IMR-90 (cell line): ENCODE measurements at regions not wholly inside any gene's neighbourhood (a gene's known extent, or its start where the extent isn't known, plus 50 kb on each side); places are given as distances from the start of the nearest gene placed in this dataset.

ENCODE experiments used
- ATAC-seq: fragments of 200-7000 bp; cut with Tn5 transposase; 2 replicates; pipeline ENCODE4 v1.9.1; 2020; ENCODE audit warnings: low read depth, mild to moderate bottlenecking, moderate library complexity
- BruUV-seq: library from RNA; stranded (reverse); fragments of 400-500 nt; replicated peaks from 2 replicates; lab custom pipeline; 2021; lab: Mats Ljungman, UMichigan
- CTCF ChIA-PET: fragments of 300-600 bp; formaldehyde crosslinking; extraction: SDS; loops from one replicate; lab custom pipeline; 2021; ENCODE audit warnings: antibody characterized with exemption; lab: Yijun Ruan, JAX
- POLR2A ChIA-PET: fragments of 300-600 bp; sonication (Branson Sonifier 250); formaldehyde crosslinking; loops from one replicate; lab custom pipeline; 2022; ENCODE audit warnings: antibody characterized with exemption; ENCODE audit not compliant: unreplicated experiment; lab: Charles Lee
- DNase-seq: peaks from one replicate; pipeline ENCODE4 v3.0.0; 2013
- H2AFZ ChIP-seq: replicated peaks from 2 replicates; pipeline ENCODE3; 2013; ENCODE audit warnings: low read length, mild to moderate bottlenecking; ENCODE audit not compliant: poor library complexity
- H2AK5ac ChIP-seq: 2 replicates; pipeline ENCODE4 v1.6.1; 2013; ENCODE audit warnings: low read depth, low read length, inconsistent platforms
- H2AK9ac ChIP-seq: replicated peaks from 2 replicates; pipeline ENCODE3; 2013; ENCODE audit warnings: mild to moderate bottlenecking, low read depth, low read length, moderate library complexity; ENCODE audit not compliant: poor library complexity
- H2BK120ac ChIP-seq: 2 replicates; pipeline ENCODE4 v1.6.1; 2013; ENCODE audit warnings: low read depth, low read length, inconsistent platforms
- H2BK15ac ChIP-seq: 3 replicates; pipeline ENCODE4 v1.6.1; 2013; ENCODE audit warnings: low read depth, low read length, inconsistent platforms
- H2BK20ac ChIP-seq: 2 replicates; pipeline ENCODE4 v1.6.1; 2013; ENCODE audit warnings: low read depth, mild to moderate bottlenecking, inconsistent platforms, low read length, moderate library complexity
- H2BK5ac ChIP-seq: 2 replicates; pipeline ENCODE4 v1.6.1; 2013; ENCODE audit warnings: mild to moderate bottlenecking, low read depth, low read length, inconsistent platforms; ENCODE audit not compliant: poor library complexity, severe bottlenecking
- H3K14ac ChIP-seq: replicated peaks from 2 replicates; pipeline ENCODE4 v1.6.1; 2013; ENCODE audit warnings: low read depth, low read length, inconsistent platforms
- H3K18ac ChIP-seq: 2 replicates; pipeline ENCODE4 v1.6.1; 2013; ENCODE audit warnings: low read depth, low read length, control low read depth
- H3K23ac ChIP-seq: 2 replicates; pipeline ENCODE4 v1.6.1; 2013; ENCODE audit warnings: low read depth, low read length, inconsistent platforms
- H3K27ac ChIP-seq: 2 replicates; pipeline ENCODE4 v1.5.1; 2013; ENCODE audit warnings: mild to moderate bottlenecking, control low read depth, low read length; ENCODE audit not compliant: insufficient read depth
- H3K27me3 ChIP-seq: 2 replicates; pipeline ENCODE4 v1.6.1; 2013; ENCODE audit warnings: low read length; ENCODE audit not compliant: control insufficient read depth, insufficient read depth
- H3K36me3 ChIP-seq: 2 replicates; pipeline ENCODE4 v1.6.1; 2013; ENCODE audit warnings: low read length, mixed read lengths; ENCODE audit not compliant: control insufficient read depth, insufficient read depth
- H3K4ac ChIP-seq: 2 replicates; pipeline ENCODE4 v1.6.1; 2013; ENCODE audit warnings: low read depth, low read length, inconsistent platforms
- H3K4me1 ChIP-seq: 2 replicates; pipeline ENCODE4 v1.6.1; 2013; ENCODE audit warnings: low read length, mixed read lengths; ENCODE audit not compliant: control insufficient read depth, insufficient read depth
- H3K4me2 ChIP-seq: 2 replicates; pipeline ENCODE4 v1.6.1; 2013; ENCODE audit warnings: low read depth, mild to moderate bottlenecking, control low read depth, low read length, moderate library complexity
- H3K4me3 ChIP-seq: 2 replicates; pipeline ENCODE4 v1.5.1; 2013; ENCODE audit warnings: low read depth, mild to moderate bottlenecking, control low read depth, low read length, moderate library complexity; ENCODE audit not compliant: insufficient read depth
- H3K56ac ChIP-seq: 2 replicates; pipeline ENCODE4 v1.6.1; 2013; ENCODE audit warnings: low read length, inconsistent platforms; ENCODE audit not compliant: insufficient read depth; ENCODE audit errors: extremely low read depth
- H3K79me1 ChIP-seq, 2 experiments: 2 replicates each; pipeline ENCODE4 v1.6.1; 2013; ENCODE audit warnings: low read length in 2 of 2, inconsistent platforms in 1 of 2, low read depth in 1 of 2
- H3K9ac ChIP-seq: 2 replicates; pipeline ENCODE4 v1.6.1; 2013; ENCODE audit warnings: low read depth, low read length, control low read depth
- H3K9me1 ChIP-seq: 2 replicates; pipeline ENCODE4 v1.6.1; 2013; ENCODE audit warnings: low read length, inconsistent platforms; ENCODE audit not compliant: insufficient read depth
- H3K9me3 ChIP-seq: 2 replicates; pipeline ENCODE4 v1.6.1; 2013; ENCODE audit warnings: low read length; ENCODE audit not compliant: control insufficient read depth, insufficient read depth
- H4K20me1 ChIP-seq: 2 replicates; pipeline ENCODE4 v1.6.1; 2013; ENCODE audit warnings: low read length, inconsistent platforms; ENCODE audit not compliant: insufficient read depth
- H4K5ac ChIP-seq: 2 replicates; pipeline ENCODE4 v1.6.1; 2013; ENCODE audit warnings: mild to moderate bottlenecking, low read depth, low read length, control low read depth
- H4K8ac ChIP-seq, 2 experiments: 2 replicates each; pipeline ENCODE4 v1.6.1; 2013; ENCODE audit warnings: low read depth in 2 of 2, low read length in 2 of 2, control low read depth in 1 of 2, inconsistent platforms in 1 of 2
- H4K91ac ChIP-seq: 2 replicates; pipeline ENCODE4 v1.6.1; 2013; ENCODE audit warnings: low read depth, low read length, inconsistent platforms; ENCODE audit not compliant: insufficient read depth
- FOS ChIP-seq: fragments of 150-350 bp; IDR thresholded peaks from 2 replicates; pipeline ENCODE4 v1.6.1; 2016; ENCODE audit warnings: low read depth, low read length
- MAFK ChIP-seq: IDR thresholded peaks from 2 replicates; pipeline ENCODE4 v1.6.1; 2012; ENCODE audit warnings: low read depth, low read length, improper control_type of control experiment
- MAZ ChIP-seq: IDR thresholded peaks from 2 replicates; pipeline ENCODE4 v1.6.1; 2012; ENCODE audit warnings: low read depth, mild to moderate bottlenecking, low read length, improper control_type of control experiment, moderate library complexity, borderline replicate concordance
- SMC3 ChIP-seq: fragments of 150-350 bp; IDR thresholded peaks from 2 replicates; pipeline ENCODE4 v1.6.1; 2016; ENCODE audit warnings: low read depth, mild to moderate bottlenecking, antibody characterized with exemption, low read length, moderate library complexity
- WGBS, 2 experiments: methylation state at CpG; one replicate each; pipeline versions ENCODE4 v1.1.5 to v1.1.7; 2013; ENCODE audit warnings: missing lambda C conversion rate in 2 of 2; ENCODE audit not compliant: insufficient read length in 1 of 2; ENCODE audit errors: extremely low coverage in 2 of 2; 5-methylcytosine and 5-hydroxymethylcytosine counted together
- dilution Hi-C: fragments of 300-500 bp; cut with HindIII; formaldehyde crosslinking; loops from one replicate; pipeline ENCODE4 v1.14.3; 2018; ENCODE audit warnings: low sequenced_read_pairs; ENCODE audit not compliant: unreplicated experiment
- in situ Hi-C: fragments of 300-500 bp; cut with MboI; formaldehyde crosslinking; loops from 3 replicates; pipeline ENCODE4 v1.14.3; 2019; ENCODE audit warnings: low sequenced_read_pairs, inconsistent platforms, mixed read lengths
- intact Hi-C: fragments of 100-400 bp; cut with micrococcal nuclease; formaldehyde crosslinking; loops from 2 replicates; pipeline ENCODE4 v1.10.0; 2022
- TF ChIP-seq, protein P1 (sequence below): fragments of 150-350 bp; IDR thresholded peaks from 2 replicates; pipeline ENCODE4 v1.6.1; 2017; ENCODE audit warnings: mild to moderate bottlenecking, antibody characterized with exemption, low read length, low read depth

DNA sequence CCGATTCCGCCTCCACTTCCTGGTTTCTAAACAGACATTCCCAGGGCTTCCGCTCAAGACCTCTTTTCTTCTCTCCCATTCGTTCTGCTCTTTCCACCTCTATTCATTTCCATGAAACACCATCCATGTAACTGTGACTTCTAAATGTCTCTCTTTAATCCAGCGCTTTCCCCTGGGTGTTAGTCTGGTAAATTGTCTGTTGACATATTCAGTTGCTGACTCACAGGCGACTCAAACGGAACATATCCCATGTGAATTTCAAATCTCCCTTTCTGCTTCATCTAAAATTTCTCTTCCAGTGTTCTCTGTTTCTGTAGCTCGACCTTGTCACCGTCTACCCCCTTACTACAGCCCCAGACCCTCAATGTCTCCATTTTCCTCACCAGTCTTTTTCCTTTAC, 119.1 kb downstream of the PFKFB3 start:
- no peaks in the 10 kb centered on the region for H4K20me1 ChIP-seq
- H3K9ac ChIP-seq = no peak overlapping the region
- peak overlapping the region; percentile 29; the same call in 1 of the 2 replicates for H3K23ac ChIP-seq
- H3K4me2 ChIP-seq = peak overlapping the region; percentile 36; the same call in 1 of the 2 replicates
- peak overlapping the region; percentile 21 for H2AK9ac ChIP-seq
- peak; percentile 89 for ATAC-seq
- H3K79me1 ChIP-seq = no peaks in the 10 kb centered on the region
- peak overlapping the region; percentile 60; the same call in 1 of the 2 replicates for H3K18ac ChIP-seq
- peak overlapping the region; percentile 33 to 70; a peak in 1 of 4 replicates for H4K8ac ChIP-seq
- H2BK5ac ChIP-seq = no peak overlapping the region
- dilution Hi-C loops = no loop called here
- H3K4me1 ChIP-seq = peaks cover 7% of the 10 kb centered on the region
- peak overlapping the region; percentile 57; the same call in 1 of the 2 replicates for H4K5ac ChIP-seq
- H2AK5ac ChIP-seq = peak overlapping the region; percentile 29; the same call in 1 of the 2 replicates
- H3K36me3 ChIP-seq = no peaks in the 10 kb centered on the region
- no peak overlapping the region for H3K27ac ChIP-seq
- DNase-seq = peak; percentile 59
- H2BK20ac ChIP-seq = peak overlapping the region; percentile 83
- H2BK15ac ChIP-seq = peak overlapping the region; percentile 96; the same call in 2 of the 3 replicates
- H3K27me3 ChIP-seq = no peaks in the 10 kb centered on the region; the same call in 1 of the 2 replicates
- peak overlapping the region; percentile 77 for H2AFZ ChIP-seq
- in situ Hi-C loops = no loop called here
- peak overlapping the region; percentile 74 for H4K91ac ChIP-seq
- no TSS peak for BruUV-seq
- H3K4ac ChIP-seq = peak overlapping the region; percentile 68
- H3K14ac ChIP-seq = peak overlapping the region; percentile 48
- 63% methylated on average over 7 of the region's 9 CpGs; no CpG with 5 or more reads in 1 of the 2 experiments for WGBS, 2 experiments
- ChIA-PET CTCF (no interaction called here), POLR2A (no interaction called here)
- H2BK120ac ChIP-seq = peak overlapping the region; percentile 69
- no peak overlapping the region for H3K56ac ChIP-seq
- peak; percentile 19; the same call in 1 of the 2 replicates for TF ChIP-seq FOS
- TF ChIP-seq, protein P1, sequence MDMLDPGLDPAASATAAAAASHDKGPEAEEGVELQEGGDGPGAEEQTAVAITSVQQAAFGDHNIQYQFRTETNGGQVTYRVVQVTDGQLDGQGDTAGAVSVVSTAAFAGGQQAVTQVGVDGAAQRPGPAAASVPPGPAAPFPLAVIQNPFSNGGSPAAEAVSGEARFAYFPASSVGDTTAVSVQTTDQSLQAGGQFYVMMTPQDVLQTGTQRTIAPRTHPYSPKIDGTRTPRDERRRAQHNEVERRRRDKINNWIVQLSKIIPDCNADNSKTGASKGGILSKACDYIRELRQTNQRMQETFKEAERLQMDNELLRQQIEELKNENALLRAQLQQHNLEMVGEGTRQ = no peak
- TF ChIP-seq MAFK = no peak
- no peak for TF ChIP-seq SMC3
- no peak for TF ChIP-seq MAZ
- H3K9me1 ChIP-seq = peaks cover 10% of the 10 kb centered on the region
- H3K9me3 ChIP-seq = no peaks in the 10 kb centered on the region
- H3K4me3 ChIP-seq = no peak overlapping the region
- intact Hi-C loops = no loop called here
